D721Med (cell line): ENCODE measurements at regions not wholly inside any gene's neighbourhood (a gene's known extent, or its start where the extent isn't known, plus 50 kb on each side); places are given as distances from the start of the nearest gene placed in this dataset.

ENCODE experiments used
- DNase-seq: peaks from one replicate; pipeline ENCODE4 v3.0.0; 2011; ENCODE audit warnings: low spot score; ENCODE audit not compliant: insufficient read length
- FAIRE-seq: peaks from 2 replicates; lab custom pipeline; 2011; peaks lifted over from hg19 to GRCh38; lab: Jason Lieb, UNC
- TF ChIP-seq, protein P1 (sequence below): IDR thresholded peaks from 2 replicates; pipeline ENCODE4 v1.5.1; 2012; ENCODE audit warnings: mild to moderate bottlenecking, control low read depth; ENCODE audit not compliant: insufficient read depth; ENCODE audit errors: missing control alignments

DNA sequence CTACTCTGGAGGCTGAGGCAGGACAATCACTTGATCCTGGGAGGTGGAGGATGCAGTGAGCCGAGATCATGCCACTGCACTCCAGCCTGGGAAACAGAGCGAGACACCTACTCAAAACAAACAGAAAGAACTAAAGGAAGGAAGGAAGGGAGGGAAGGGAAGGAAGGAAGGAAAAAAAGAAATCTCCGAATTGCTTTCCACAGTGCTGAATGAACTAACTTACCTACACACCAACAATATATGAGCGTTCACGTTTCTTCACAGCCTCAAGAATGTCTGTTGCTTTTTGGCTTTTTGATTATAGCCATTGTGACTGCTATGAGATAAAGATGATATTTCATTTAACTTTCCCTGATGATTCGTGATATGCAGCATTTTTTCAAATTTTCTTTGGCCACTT lies 1343.7 kb downstream of the LRFN5 start:
- FAIRE-seq, result no peak
- no peak for DNase-seq
- TF ChIP-seq, protein P1, sequence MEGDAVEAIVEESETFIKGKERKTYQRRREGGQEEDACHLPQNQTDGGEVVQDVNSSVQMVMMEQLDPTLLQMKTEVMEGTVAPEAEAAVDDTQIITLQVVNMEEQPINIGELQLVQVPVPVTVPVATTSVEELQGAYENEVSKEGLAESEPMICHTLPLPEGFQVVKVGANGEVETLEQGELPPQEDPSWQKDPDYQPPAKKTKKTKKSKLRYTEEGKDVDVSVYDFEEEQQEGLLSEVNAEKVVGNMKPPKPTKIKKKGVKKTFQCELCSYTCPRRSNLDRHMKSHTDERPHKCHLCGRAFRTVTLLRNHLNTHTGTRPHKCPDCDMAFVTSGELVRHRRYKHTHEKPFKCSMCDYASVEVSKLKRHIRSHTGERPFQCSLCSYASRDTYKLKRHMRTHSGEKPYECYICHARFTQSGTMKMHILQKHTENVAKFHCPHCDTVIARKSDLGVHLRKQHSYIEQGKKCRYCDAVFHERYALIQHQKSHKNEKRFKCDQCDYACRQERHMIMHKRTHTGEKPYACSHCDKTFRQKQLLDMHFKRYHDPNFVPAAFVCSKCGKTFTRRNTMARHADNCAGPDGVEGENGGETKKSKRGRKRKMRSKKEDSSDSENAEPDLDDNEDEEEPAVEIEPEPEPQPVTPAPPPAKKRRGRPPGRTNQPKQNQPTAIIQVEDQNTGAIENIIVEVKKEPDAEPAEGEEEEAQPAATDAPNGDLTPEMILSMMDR, result no peak

DNA sequence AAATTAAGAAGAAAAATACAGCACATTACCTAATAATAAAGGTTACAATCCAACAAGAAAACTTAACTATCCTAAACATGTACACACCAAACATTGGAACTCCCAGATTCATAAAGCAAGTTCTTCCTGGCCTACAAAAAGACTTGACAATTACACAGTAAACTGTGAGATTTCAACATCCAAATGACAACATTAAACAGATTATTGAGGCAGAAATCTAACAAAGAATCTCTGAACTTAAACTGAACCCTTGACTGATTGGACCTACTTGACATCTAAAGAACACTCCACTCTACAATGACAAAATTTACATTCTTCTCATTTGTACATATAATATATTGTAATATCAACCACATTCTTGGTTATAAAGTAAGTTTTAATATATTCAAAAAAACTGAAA lies 1341.3 kb downstream of the LRFN5 start:
- DNase-seq, result no peak
- FAIRE-seq, result no peak
- TF ChIP-seq, protein P1, result no peak

DNA sequence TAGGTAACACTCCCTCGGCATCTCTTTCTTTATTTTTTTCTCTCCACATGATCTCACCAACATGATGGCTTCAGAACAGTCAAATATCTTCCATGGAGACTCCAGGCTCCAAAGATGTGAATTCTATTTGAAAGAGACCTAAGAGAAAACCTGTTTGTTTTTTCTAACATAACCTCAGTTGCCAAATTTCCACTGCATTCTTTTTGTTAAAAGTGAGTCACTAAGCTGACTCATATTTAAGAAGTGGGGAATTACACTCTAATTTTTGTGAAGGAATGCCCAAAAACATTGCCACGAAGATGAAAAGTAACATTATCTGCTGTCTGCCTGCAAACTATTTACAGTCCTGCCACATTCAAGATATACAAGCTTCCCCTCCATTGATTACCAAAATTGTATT lies 1337.6 kb downstream of the LRFN5 start:
- FAIRE-seq (no peak), DNase-seq (no peak)
- TF ChIP-seq, protein P1, result no peak

DNA sequence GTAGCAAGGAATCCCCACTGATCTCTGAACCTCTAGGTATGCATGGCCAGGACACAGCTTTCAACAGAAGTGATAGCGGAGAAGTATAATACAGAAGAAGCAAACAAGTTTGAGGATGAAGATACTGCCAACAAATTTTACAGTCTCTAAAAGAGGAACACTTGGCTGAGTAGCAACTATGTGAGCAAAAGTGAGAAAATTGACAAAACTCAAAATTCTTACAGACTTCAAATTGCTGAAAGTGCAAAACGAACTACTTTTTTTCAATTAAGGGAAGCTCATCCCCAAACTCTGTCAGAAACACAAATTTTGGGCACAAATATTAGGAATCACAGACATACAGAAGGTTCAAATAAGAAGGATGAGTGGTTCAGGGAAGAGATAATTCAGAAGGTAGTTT lies 1324.6 kb downstream of the LRFN5 start:
- FAIRE-seq (no peak), DNase-seq (no peak)
- TF ChIP-seq, protein P1, result no peak

DNA sequence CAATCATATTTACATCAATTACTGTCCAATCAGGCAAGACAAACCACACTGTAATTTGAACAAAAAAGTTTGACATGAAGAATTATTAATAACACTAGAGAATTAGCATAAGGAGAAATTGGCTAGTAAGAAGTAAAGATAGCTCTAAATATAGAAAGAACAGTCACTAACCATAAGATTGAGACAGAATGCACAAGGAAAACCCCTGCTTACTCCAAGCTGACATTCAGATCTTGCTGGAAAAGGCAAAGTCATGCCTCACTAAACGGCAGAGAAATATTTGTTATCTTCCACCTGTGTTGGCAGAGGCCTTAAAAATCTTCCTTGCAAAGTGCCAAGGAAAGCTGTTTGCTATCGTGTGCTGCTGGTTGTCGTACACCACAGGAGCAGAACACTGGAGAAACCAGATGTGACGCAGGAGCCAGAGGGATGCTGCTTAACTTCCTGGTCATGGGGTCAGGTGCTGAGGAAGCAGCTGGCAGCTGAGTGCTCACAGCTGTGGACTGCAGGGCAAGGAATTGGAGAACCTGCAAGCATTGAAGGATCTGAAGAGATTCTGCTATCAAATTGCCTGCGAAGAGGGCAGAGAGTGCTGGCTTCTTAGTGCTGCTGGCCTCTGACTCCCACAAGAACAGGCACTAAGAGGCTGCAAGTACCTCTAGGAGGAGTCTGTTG lies 1323.3 kb downstream of the LRFN5 start:
- TF ChIP-seq, protein P1, result no peak
- DNase-seq (no peak), FAIRE-seq (no peak)

DNA sequence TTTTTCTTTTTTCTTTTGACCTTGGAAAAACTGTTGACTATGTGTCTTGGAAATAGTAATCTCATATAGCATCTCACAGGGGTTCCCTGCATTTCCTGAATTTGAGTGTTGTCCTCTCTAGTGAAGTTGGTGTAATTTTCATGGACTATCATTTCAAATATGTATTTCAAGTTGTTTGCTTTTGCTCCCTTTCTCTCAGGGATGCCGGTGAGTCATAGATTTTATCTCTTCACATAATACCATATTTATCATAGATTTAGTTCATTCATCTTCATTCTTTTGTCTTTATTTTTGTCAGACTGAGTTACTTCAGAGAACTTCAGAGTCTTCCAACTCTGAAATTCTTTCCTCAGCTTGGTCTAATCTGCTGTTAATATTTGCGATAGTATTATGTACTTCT lies 1320.6 kb downstream of the LRFN5 start:
- FAIRE-seq (no peak), DNase-seq (no peak)
- TF ChIP-seq, protein P1, result no peak

DNA sequence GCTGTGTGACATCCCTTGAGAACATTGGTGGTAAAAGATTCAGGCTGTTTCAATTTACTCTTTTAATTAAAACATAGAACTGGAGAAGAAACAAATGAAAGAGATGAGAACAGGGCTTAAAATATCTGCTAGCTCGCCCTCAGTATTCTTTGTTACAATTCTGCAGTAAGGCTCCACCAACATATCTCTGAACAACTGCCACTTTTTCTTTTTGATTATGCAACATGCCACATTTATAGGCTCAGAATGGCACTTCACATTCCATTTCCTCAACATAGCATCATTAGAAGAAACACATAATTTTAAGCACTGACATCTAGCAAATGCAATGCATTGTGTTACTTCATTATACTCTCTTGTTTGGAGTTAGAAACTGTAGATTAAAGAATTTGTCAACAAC lies 1315.2 kb downstream of the LRFN5 start:
- DNase-seq (no peak), FAIRE-seq (no peak)
- TF ChIP-seq, protein P1, result no peak
